ENCODE measurements at regions not wholly inside any gene's neighbourhood (a gene's known extent, or its start where the extent isn't known, plus 50 kb on each side); places are given as distances from the start of the nearest gene placed in this dataset.

DNA sequence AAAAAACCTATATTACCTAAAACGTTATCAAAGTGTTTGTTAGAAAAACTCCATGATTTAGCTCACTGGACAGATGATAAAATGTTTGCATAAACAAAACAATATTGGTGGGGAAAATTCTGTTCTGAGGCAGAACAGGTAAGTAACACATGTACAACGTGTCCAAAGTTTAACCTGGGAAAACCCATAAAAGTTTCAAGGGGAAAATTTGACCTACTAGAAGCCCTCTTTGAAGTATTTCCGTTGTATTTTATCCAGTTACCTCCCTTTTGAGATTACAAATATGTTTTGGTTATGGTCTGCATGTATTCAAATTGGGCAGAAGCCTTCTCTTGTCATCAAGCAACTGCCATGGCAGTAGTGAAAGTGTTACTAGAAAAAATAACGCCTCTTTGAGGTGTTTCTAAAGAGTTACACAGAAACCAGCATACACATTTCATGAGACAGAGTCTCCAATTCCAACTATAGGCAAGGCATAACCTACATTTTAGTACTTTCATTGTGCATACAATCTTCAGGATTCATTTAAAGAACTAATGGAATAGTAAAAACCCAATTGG, 58.0 kb upstream of the PDC start:
- Histone ChIP-seq H4K20me1 (ENCODE audit: insufficient read depth, low read depth, low read length) (no peaks in the 10 kb centered on the region), H3K36me3 (ENCODE audit: insufficient read depth, low read length) (no peaks in the 10 kb centered on the region)

GRCh38 chr1:186518395-186518794, 57.5 kb upstream of the PDC start:
- Histone ChIP-seq H3K4me2 (ENCODE audit: low read depth, low read length, poor library complexity, severe bottlenecking) (no peak overlapping the region), H2AFZ (ENCODE audit: low read length) (no peak overlapping the region), H3K36me3 (ENCODE audit: insufficient read depth, low read length) (no peaks in the 10 kb centered on the region), H3K4me1 (ENCODE audit: low read length) (no peaks in the 10 kb centered on the region), H3K4me3 (ENCODE audit: low read length) (no peak overlapping the region), H3K9me2 (replicated peaks; ENCODE audit: insufficient read depth, low read length) (no peaks in the 10 kb centered on the region), H3K9ac (ENCODE audit: low read length) (no peak overlapping the region), H4K20me1 (ENCODE audit: insufficient read depth, low read depth, low read length) (no peaks in the 10 kb centered on the region), H3K27me3 (ENCODE audit: low read length) (no peaks in the 10 kb centered on the region), H3K79me2 (ENCODE audit: low read length) (no peaks in the 10 kb centered on the region), H3K27ac (ENCODE audit: low read length) (no peak overlapping the region), H3K9me3 (ENCODE audit: low read length) (no peaks in the 10 kb centered on the region)
- DNase-seq = no peak

More for the DNA sequence above, 58.0 kb upstream of the PDC start:
- Histone ChIP-seq H3K9me2 (replicated peaks; ENCODE audit: insufficient read depth, low read length) (no peaks in the 10 kb centered on the region), H3K4me3 (ENCODE audit: low read length) (no peak overlapping the region), H3K4me1 (ENCODE audit: low read length) (no peaks in the 10 kb centered on the region), H3K4me2 (ENCODE audit: low read depth, low read length, poor library complexity, severe bottlenecking) (no peak overlapping the region), H2AFZ (ENCODE audit: low read length) (no peak overlapping the region), H3K9me3 (ENCODE audit: low read length) (no peaks in the 10 kb centered on the region), H3K9ac (ENCODE audit: low read length) (no peak overlapping the region), H3K27me3 (ENCODE audit: low read length) (no peaks in the 10 kb centered on the region), H3K79me2 (ENCODE audit: low read length) (no peaks in the 10 kb centered on the region), H3K27ac (ENCODE audit: low read length) (no peak overlapping the region)
- no peak for DNase-seq

DNA sequence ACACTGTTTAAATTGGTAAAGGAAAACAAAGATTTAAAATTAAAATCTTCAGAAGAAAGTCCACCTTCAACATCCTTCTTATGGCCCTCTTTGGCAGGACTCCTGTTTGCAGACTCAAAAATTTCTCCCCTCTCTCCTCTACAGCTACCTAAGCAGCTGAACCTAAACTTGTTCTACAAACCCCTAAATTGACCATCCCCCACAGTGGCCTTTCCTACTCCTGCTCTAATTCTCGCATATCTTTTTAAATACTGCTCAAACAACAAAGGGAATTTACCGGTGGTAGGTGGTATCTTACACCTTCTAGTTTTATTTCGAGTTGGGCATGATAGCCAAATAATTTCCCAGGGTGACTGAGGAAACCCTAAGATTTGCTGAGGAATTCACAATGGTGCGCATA, 53.5 kb upstream of the PDC start:
- H3K9me3 ChIP-seq (ENCODE audit: low read length) = no peaks in the 10 kb centered on the region
- H4K20me1 ChIP-seq (ENCODE audit: insufficient read depth, low read depth, low read length) = no peaks in the 10 kb centered on the region
- no peak overlapping the region for H3K9ac ChIP-seq (ENCODE audit: low read length)
- no peaks in the 10 kb centered on the region for H3K79me2 ChIP-seq (ENCODE audit: low read length)
- H3K4me1 ChIP-seq (ENCODE audit: low read length) = no peaks in the 10 kb centered on the region
- no peak overlapping the region for H3K4me3 ChIP-seq (ENCODE audit: low read length)
- no peak overlapping the region for H3K4me2 ChIP-seq (ENCODE audit: low read depth, low read length, poor library complexity, severe bottlenecking)
- H3K9me2 ChIP-seq (replicated peaks; ENCODE audit: insufficient read depth, low read length) = no peaks in the 10 kb centered on the region
- no peaks in the 10 kb centered on the region for H3K36me3 ChIP-seq (ENCODE audit: insufficient read depth, low read length)
- no peak for DNase-seq
- H3K27ac ChIP-seq (ENCODE audit: low read length) = no peak overlapping the region
- no peaks in the 10 kb centered on the region for H3K27me3 ChIP-seq (ENCODE audit: low read length)
- H2AFZ ChIP-seq (ENCODE audit: low read length) = no peak overlapping the region

DNA sequence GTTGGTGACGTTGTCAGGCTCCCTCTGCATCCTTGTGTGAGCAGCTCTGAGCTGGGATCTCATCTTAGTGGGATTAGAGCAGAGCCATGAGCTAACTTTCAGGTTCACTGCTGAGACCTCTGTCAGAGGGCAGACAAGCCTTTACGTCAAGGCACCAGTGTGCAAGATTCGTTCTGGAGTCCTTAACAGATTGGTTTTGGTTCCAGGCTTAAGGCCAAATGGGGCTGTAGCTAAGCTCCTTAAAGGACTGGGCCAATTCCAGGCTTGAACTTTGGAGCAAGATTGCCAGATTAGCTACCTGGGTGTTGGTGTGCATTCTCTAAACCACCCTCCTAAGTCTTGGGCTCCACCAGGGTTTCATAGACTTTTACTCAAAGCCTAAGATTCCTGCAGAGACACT, 52.6 kb upstream of the PDC start:
- Histone ChIP-seq H3K79me2 (ENCODE audit: low read length) (no peaks in the 10 kb centered on the region), H3K27ac (ENCODE audit: low read length) (no peak overlapping the region), H3K4me1 (ENCODE audit: low read length) (no peaks in the 10 kb centered on the region), H3K4me3 (ENCODE audit: low read length) (no peak overlapping the region), H3K9me3 (ENCODE audit: low read length) (no peaks in the 10 kb centered on the region), H3K4me2 (ENCODE audit: low read depth, low read length, poor library complexity, severe bottlenecking) (no peak overlapping the region), H2AFZ (ENCODE audit: low read length) (no peak overlapping the region), H3K36me3 (ENCODE audit: insufficient read depth, low read length) (no peaks in the 10 kb centered on the region), H3K9ac (ENCODE audit: low read length) (no peak overlapping the region), H3K9me2 (replicated peaks; ENCODE audit: insufficient read depth, low read length) (no peaks in the 10 kb centered on the region), H3K27me3 (ENCODE audit: low read length) (no peaks in the 10 kb centered on the region), H4K20me1 (ENCODE audit: insufficient read depth, low read depth, low read length) (no peaks in the 10 kb centered on the region)
- DNase-seq = no peak

- Histone ChIP-seq H3K79me2 (ENCODE audit: low read length) (no peaks in the 10 kb centered on the region), H3K4me1 (ENCODE audit: low read length) (no peaks in the 10 kb centered on the region), H3K9me3 (ENCODE audit: low read length) (no peaks in the 10 kb centered on the region), H3K27me3 (ENCODE audit: low read length) (no peaks in the 10 kb centered on the region), H3K36me3 (ENCODE audit: insufficient read depth, low read length) (no peaks in the 10 kb centered on the region), H3K9me2 (replicated peaks; ENCODE audit: insufficient read depth, low read length) (no peaks in the 10 kb centered on the region), H2AFZ (ENCODE audit: low read length) (no peak overlapping the region), H3K9ac (ENCODE audit: low read length) (no peak overlapping the region), H3K4me2 (ENCODE audit: low read depth, low read length, poor library complexity, severe bottlenecking) (no peak overlapping the region), H4K20me1 (ENCODE audit: insufficient read depth, low read depth, low read length) (no peaks in the 10 kb centered on the region), H3K4me3 (ENCODE audit: low read length) (no peak overlapping the region), H3K27ac (ENCODE audit: low read length) (no peak overlapping the region)
- no peak for DNase-seq
Observed at GRCh38 chr1:186512698-186513457, 52.0 kb upstream of the PDC start.

DNA sequence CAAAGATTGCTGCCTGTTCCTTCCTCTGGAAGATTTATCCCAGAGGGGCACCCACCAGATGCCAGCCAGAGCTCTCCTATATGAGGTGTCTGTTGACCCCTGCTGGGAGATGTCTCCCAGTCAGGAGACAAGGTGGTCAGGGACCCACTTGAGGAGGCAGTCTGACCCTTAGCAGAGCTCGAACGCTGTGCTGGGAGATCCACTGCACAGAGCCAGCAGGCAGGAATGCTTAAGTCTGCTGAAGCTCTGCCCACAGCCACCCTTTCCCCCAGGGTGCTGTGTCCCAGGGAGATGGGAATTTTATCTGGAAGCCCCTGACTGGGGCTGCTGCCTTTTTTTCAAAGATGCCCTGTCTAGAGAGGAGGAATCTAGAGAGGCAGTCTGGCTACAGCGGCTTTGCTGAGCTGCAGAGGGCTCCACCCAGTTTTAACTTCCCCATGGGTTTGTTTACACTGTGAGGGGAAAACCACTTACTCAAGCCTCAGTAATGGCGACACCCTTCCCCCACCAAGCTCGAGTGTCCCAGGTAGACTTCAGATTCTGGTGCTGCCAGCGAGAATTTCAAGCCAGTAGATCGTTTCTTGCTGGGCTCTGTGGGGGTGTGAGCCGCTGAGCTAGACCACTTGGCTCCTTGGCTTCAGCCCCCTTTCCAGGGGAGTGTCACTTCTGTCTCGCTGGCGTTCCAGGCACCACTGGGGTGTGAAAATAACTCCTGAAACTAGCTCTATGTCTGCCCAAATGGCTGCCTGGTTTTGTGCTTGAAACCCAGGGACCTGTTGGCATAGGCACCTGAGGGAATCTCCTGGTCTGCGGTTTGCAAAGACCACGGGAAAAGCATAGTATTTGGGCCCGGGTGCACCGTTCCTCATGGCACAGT, 51.1 kb upstream of the PDC start:
- Histone ChIP-seq H3K4me3 (ENCODE audit: low read length) (no peak overlapping the region), H3K4me2 (ENCODE audit: low read depth, low read length, poor library complexity, severe bottlenecking) (no peak overlapping the region)
- DNase-seq = no peak

More for the DNA sequence above, 51.1 kb upstream of the PDC start:
- H3K4me1 ChIP-seq (ENCODE audit: low read length) = no peaks in the 10 kb centered on the region
- no peak overlapping the region for H3K9ac ChIP-seq (ENCODE audit: low read length)
- H3K27ac ChIP-seq (ENCODE audit: low read length) = no peak overlapping the region
- no peaks in the 10 kb centered on the region for H3K9me3 ChIP-seq (ENCODE audit: low read length)
- no peaks in the 10 kb centered on the region for H3K9me2 ChIP-seq (replicated peaks; ENCODE audit: insufficient read depth, low read length)
- no peaks in the 10 kb centered on the region for H3K79me2 ChIP-seq (ENCODE audit: low read length)
- no peaks in the 10 kb centered on the region for H3K27me3 ChIP-seq (ENCODE audit: low read length)
- H3K36me3 ChIP-seq (ENCODE audit: insufficient read depth, low read length) = no peaks in the 10 kb centered on the region
- no peaks in the 10 kb centered on the region for H4K20me1 ChIP-seq (ENCODE audit: insufficient read depth, low read depth, low read length)
- H2AFZ ChIP-seq (ENCODE audit: low read length) = no peak overlapping the region
